WERI-Rb-1 (cell line): ENCODE measurements at regions not wholly inside any gene's neighbourhood (a gene's known extent, or its start where the extent isn't known, plus 50 kb on each side); places are given as distances from the start of the nearest gene placed in this dataset.

Experiments used
- DNase-seq: peaks from one replicate; pipeline ENCODE4 v3.0.0-alpha.2; 2020
- H3K27ac ChIP-seq: fragments of 250-450 bp; sonication (Bioruptor Pico); 2 replicates; pipeline ENCODE4 v1.5.1; 2020; ENCODE audit warnings: mild to moderate bottlenecking, moderate library complexity
- H3K27me3 ChIP-seq: fragments of 250-450 bp; sonication (Bioruptor Pico); 2 replicates; pipeline ENCODE4 v1.5.1; 2021; ENCODE audit warnings: mild to moderate bottlenecking, low read depth, moderate library complexity; ENCODE audit not compliant: insufficient read depth, severe bottlenecking
- H3K36me3 ChIP-seq: fragments of 250-450 bp; sonication (Bioruptor Pico); 2 replicates; pipeline ENCODE4 v1.5.1; 2020; ENCODE audit warnings: mild to moderate bottlenecking, moderate library complexity
- H3K4me3 ChIP-seq: 2 replicates; pipeline ENCODE4 v1.5.1; 2011; ENCODE audit warnings: low read depth, mild to moderate bottlenecking, control low read depth, low read length
- H3K9me3 ChIP-seq: fragments of 250-450 bp; sonication (Bioruptor Pico); 2 replicates; pipeline ENCODE4 v1.5.1; 2021; ENCODE audit warnings: mild to moderate bottlenecking, moderate library complexity; ENCODE audit not compliant: severe bottlenecking
- CTCF ChIP-seq: IDR thresholded peaks from 2 replicates; pipeline ENCODE4 v1.5.1; 2011; ENCODE audit warnings: low read depth, mild to moderate bottlenecking, control low read depth, inconsistent platforms, low read length

- Histone ChIP-seq H3K27ac (no peak overlapping the region), H3K27me3 (no peaks in the 10 kb centered on the region), H3K4me3 (no peak overlapping the region), H3K36me3 (no peaks in the 10 kb centered on the region), H3K9me3 (peaks cover 9% of the 10 kb centered on the region)
- TF ChIP-seq CTCF = no peak
- no peak for DNase-seq
Observed at GRCh38 chr5:45799388-45799787, 103.2 kb upstream of the HCN1 start.

DNA sequence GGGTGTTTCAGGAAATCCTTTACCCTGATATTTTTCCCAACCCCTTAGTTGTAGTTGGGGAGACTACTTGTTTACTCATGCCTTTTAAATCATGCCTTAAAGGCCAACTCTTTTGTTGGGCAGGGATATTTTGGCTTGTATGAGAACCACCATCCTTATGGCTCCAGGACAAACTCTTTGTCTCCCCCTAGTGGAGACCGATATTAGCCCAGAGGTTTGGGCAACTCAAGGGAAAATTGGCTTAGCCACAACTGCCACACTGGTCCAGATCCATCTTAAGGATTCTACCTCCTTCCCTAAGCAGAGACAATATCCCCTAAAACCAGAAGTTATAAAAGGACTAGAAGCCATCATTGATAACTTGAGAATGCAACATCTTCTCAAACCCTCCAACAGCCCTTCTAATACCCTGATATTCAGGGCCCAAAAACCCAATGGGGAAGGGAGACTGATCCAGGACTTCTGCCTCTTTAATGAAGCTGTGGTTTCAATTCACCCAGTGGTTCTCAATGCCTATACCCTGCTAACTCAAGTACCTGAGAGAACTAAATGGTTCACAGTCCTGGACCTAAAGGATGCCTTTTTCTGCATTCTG, 100.9 kb upstream of the HCN1 start:
- TF ChIP-seq CTCF = peak; percentile 55
- no peaks in the 10 kb centered on the region for H3K27me3 ChIP-seq
- no peak overlapping the region for H3K27ac ChIP-seq
- H3K36me3 ChIP-seq = no peaks in the 10 kb centered on the region
- no peak overlapping the region for H3K4me3 ChIP-seq
- H3K9me3 ChIP-seq = peaks cover 9% of the 10 kb centered on the region
- DNase-seq = no peak

GRCh38 chr5:45795458-45795857, 99.3 kb upstream of the HCN1 start:
- peak; percentile 46 for TF ChIP-seq CTCF
- Histone ChIP-seq H3K9me3 (peaks cover 3% of the 10 kb centered on the region), H3K27ac (no peak overlapping the region), H3K4me3 (no peak overlapping the region), H3K36me3 (no peaks in the 10 kb centered on the region), H3K27me3 (no peaks in the 10 kb centered on the region)
- peak; percentile 27 for DNase-seq

- DNase-seq = no peak
- no peaks in the 10 kb centered on the region for H3K27me3 ChIP-seq
- H3K9me3 ChIP-seq = no peaks in the 10 kb centered on the region
- no peak overlapping the region for H3K4me3 ChIP-seq
- no peak for TF ChIP-seq CTCF
- H3K27ac ChIP-seq = no peak overlapping the region
- no peaks in the 10 kb centered on the region for H3K36me3 ChIP-seq
Observed at GRCh38 chr5:45793638-45794532, 97.7 kb upstream of the HCN1 start.

DNA sequence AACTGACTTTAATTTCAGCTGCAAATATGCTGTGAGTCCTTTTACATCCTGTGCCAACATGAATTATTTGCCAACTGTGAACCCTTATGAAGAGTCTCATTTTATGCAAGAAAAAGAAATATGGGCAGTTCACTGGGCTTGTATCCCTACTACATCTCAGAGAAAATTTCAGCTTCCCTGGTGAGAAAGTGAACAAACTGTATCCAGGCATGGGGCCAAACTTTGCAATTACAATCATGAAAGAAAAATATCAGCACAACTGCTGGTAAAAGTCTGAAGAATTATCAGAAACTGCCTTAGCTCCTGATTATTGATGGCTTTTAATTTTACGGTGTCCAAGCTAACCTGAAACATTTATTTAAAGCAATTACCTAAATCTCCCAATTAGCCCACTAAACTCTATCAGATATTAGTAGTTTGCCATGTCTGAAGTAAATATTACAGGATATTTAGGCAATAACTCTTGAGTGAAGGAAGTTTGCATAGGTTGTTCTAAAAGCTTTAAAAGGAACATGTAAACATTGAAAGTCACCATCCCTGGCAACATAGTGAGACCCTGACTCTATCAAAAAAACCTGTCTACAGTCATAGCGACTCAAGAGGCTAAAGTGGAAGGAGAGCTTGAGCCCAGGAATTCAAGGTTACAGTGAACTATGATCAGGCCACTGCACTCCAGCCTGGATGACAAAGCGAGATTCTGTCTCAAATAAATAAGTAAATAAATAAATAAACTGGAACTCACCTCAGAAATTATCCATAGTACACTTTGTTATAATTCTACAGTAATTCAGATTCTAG, 83.9 kb upstream of the HCN1 start:
- no peak for TF ChIP-seq CTCF
- H3K27me3 ChIP-seq = no peaks in the 10 kb centered on the region
- DNase-seq = no peak
- H3K4me3 ChIP-seq = no peak overlapping the region
- no peaks in the 10 kb centered on the region for H3K9me3 ChIP-seq
- no peak overlapping the region for H3K27ac ChIP-seq
- no peaks in the 10 kb centered on the region for H3K36me3 ChIP-seq
